Thyroid gland (tissue), 4 donors: ENCODE measurements at regions not wholly inside any gene's neighbourhood (a gene's known extent, or its start where the extent isn't known, plus 50 kb on each side); places are given as distances from the start of the nearest gene placed in this dataset.

ENCODE experiments used
- POLR2A ChIP-seq, 2 donors: fragments of 450-650 bp; IDR thresholded peaks; one replicate each; pipeline ENCODE4 v1.6.1; 2017; ENCODE audit warnings: antibody characterized with exemption in 2 of 2, mild to moderate bottlenecking in 2 of 2, moderate library complexity in 1 of 2
- TF ChIP-seq, protein P1 (sequence below), 6 experiments: fragments of 200-600 bp in 3 of 6; fragments of 450-650 bp in 3 of 6; sonication (generic) in 3 of 6; IDR thresholded peaks; one replicate each; pipeline ENCODE4 v1.5.1; 2016 to 2019; ENCODE audit warnings: antibody characterized with exemption in 6 of 6, mild to moderate bottlenecking in 2 of 6, inconsistent platforms in 1 of 6, moderate library complexity in 1 of 6

DNA sequence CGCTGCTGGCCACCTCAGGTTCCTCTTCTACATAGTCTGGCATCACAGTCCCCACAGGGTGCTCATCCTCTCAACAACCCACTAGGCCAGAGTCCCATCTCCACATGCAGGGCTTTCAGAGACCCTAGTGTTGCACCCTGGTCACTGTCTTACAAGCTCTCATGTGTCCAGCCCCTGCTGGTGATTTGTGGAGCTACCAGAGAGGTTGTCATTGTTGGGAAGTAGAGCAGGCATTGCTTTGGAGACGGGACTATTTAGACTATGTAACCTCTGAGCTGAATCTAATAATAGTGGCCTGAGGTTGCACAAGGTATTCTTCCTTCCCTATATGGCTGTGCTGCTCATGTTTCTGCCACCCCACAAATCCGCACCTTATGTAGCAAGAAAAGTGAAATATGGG, 135.3 kb upstream of the VWC2 start:
- TF ChIP-seq, protein P1, sequence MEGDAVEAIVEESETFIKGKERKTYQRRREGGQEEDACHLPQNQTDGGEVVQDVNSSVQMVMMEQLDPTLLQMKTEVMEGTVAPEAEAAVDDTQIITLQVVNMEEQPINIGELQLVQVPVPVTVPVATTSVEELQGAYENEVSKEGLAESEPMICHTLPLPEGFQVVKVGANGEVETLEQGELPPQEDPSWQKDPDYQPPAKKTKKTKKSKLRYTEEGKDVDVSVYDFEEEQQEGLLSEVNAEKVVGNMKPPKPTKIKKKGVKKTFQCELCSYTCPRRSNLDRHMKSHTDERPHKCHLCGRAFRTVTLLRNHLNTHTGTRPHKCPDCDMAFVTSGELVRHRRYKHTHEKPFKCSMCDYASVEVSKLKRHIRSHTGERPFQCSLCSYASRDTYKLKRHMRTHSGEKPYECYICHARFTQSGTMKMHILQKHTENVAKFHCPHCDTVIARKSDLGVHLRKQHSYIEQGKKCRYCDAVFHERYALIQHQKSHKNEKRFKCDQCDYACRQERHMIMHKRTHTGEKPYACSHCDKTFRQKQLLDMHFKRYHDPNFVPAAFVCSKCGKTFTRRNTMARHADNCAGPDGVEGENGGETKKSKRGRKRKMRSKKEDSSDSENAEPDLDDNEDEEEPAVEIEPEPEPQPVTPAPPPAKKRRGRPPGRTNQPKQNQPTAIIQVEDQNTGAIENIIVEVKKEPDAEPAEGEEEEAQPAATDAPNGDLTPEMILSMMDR (IDR thresholded peaks at IDR 0.05), result no peak
- no peak for TF ChIP-seq POLR2A (IDR thresholded peaks at IDR 0.05)
